Cardiac fibroblast (primary cell): ENCODE measurements at regions not wholly inside any gene's neighbourhood (a gene's known extent, or its start where the extent isn't known, plus 50 kb on each side); places are given as distances from the start of the nearest gene placed in this dataset.

Experiments used
- DNase-seq, 2 donors: peaks; one replicate each; pipeline versions ENCODE4 v3.0.0 to v3.0.0-alpha.2; 2010; ENCODE audit warnings: low read depth in 2 of 2
- H3K4me3 ChIP-seq, 2 donors: replicated peaks in 1 of 2; 1 replicate in 1 of 2; 2 replicates in 1 of 2; pipeline ENCODE4 v1.5.1; 2011; ENCODE audit warnings: low read depth in 2 of 2, low read length in 2 of 2, mild to moderate bottlenecking in 2 of 2, moderate library complexity in 1 of 2
- TF ChIP-seq, protein P1 (sequence below): IDR thresholded peaks from one replicate; pipeline ENCODE4 v1.5.1; 2011; ENCODE audit warnings: low read depth, mild to moderate bottlenecking, low read length, inconsistent platforms

DNA sequence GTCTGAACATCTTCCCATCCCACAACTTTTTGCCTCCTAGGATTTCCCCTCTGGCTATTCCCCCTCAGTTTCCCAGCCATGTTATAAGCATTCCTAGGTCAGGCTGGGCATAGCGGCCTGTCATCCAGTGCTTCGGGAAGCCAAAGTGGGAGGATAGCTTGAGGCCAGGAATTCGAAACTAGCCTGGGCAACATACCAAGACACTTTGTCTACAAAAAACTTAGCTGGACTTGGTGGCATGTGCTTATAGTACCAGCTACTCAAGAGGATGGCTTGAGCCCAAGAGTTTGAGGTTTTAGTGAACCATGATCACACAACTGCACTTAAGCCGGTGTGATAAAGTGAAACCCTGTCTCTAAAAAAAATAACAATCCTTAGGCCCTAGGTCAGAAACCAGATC, 447.4 kb downstream of the KIF16B start:
- no peak overlapping the region for H3K4me3 ChIP-seq
- TF ChIP-seq, protein P1, sequence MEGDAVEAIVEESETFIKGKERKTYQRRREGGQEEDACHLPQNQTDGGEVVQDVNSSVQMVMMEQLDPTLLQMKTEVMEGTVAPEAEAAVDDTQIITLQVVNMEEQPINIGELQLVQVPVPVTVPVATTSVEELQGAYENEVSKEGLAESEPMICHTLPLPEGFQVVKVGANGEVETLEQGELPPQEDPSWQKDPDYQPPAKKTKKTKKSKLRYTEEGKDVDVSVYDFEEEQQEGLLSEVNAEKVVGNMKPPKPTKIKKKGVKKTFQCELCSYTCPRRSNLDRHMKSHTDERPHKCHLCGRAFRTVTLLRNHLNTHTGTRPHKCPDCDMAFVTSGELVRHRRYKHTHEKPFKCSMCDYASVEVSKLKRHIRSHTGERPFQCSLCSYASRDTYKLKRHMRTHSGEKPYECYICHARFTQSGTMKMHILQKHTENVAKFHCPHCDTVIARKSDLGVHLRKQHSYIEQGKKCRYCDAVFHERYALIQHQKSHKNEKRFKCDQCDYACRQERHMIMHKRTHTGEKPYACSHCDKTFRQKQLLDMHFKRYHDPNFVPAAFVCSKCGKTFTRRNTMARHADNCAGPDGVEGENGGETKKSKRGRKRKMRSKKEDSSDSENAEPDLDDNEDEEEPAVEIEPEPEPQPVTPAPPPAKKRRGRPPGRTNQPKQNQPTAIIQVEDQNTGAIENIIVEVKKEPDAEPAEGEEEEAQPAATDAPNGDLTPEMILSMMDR, result no peak
- DNase-seq, result no peak

DNA sequence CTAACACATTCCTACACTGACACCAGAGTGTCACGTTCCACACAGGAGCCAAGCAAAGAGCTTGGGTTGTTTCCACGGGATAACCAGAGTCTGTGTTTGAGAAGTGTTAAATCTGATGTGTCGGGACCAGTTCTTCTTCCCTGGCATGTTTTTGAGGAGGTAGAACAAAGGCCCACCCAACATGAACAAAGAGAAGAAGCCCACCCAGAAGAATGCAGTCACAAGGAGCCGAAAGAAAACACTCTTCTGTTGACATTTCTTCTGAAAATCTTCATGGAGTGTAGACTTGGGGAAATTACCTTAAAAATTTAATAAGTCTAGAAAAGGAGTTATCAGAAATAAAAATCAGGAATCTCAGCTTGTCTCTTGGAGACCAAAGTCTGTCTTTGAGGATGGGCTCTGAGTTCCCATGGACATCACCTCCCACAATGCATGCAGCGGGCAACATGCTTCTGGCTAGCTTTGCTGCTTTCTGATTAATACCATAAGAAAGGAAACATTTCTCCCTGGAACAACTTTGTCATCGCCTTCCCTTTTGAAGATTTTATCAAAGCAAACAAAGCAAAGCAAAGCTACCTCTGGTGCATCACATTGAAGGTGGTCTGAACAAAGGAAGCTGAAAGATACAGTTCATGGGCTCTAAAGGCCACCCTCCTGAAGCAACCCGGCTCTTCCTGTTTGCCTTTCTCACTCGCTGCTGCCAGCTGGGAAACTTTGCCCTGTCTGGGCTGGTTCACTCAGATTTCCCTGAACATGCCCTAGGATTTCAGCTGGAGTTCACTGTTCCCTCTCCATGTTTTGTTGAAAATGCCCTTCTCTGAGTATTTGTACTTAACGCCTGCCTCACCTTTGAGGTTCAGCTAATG, 448.1 kb downstream of the KIF16B start:
- TF ChIP-seq, protein P1, result no peak
- DNase-seq, result no peak
- H3K4me3 ChIP-seq, result no peak overlapping the region

DNA sequence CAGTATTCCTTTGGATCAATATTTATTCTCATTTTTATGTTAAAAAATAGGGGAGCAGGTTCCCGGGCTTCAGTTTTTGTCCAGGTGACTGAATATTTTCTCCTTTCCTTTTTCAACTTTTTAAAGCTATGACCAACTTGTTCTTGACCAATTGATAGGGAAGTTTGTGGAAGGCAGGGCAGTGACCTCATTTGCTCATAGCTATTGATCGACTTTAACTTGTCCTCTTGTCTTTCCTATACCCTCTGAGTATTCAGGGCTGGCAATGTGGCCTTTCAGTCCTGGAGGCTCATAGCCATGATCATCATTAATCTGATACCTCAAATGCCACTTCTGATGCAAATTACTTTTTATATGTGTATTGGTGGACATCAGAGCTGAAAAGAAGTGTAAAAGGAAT, 448.8 kb downstream of the KIF16B start:
- H3K4me3 ChIP-seq, result no peak overlapping the region
- no peak for DNase-seq
- TF ChIP-seq, protein P1, result no peak

DNA sequence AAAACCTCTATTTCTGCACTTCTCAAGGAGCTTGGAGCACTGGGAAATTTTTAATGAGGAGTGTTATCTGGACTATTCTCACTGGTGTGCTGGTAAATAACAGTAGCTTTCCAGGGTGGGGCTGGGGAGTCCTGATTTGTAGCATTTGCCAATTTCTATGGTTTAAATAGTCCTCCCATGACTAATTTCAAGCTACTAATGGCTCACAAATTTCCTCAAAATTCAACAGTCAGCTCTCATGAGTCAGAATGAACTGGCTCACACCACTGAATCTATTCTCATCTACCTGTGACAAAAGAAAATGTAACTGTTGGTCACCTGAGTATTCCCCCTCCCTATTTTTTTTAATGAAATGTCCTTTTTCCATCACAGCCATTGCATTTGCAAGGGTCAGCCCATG, 449.6 kb downstream of the KIF16B start:
- no peak for DNase-seq
- no peak overlapping the region for H3K4me3 ChIP-seq
- TF ChIP-seq, protein P1, result no peak

DNA sequence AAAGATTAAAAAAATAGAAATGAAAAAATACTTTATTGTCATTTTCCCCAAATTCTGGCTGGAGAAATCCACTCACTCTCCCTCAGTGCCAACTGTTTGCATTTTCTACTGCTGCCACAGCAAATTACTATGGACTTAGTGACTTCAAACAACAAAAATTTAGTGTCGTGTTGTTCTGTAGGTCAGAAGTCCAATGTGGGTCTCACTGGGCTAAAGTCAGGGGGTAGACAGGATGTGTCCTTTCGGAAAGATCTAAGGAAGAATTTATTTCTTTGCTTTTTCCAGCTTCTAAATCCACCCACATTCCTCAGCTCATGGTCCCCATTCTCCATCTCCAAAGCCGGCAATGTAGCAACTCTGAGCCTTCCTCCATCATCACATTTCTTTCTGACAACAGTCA, 453.3 kb downstream of the KIF16B start:
- TF ChIP-seq, protein P1, result no peak
- no peak for DNase-seq
- H3K4me3 ChIP-seq, result no peak overlapping the region

DNA sequence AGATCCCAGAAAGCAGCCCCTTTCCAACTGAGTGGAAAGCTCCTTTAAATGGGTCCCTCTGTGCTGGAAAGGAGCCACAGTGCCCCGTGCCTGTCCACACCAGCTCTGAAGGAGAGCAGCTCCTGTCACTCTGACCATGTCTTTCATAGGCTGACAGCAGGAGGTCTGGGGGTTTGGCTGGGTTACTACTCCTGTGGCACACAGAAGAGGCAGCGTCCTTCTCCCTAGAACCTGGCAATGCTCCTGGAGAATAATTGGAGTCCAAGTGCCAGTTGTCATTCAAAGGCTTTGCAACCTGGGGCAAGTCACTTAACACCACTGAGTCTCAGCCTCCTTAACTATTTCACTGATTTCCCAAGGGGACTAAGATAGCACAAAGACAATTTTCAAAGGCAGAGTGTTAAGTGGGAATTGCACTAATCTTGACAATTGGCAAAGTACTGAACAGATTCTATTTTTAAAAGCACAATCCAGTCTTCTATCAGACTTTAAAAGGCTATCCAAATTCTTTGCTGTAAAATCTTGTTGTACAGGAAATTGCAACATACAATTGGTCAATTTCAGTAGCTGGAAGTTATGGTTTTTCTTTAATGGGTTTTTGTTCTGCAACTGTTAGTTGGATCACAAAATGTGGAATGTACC, 457.2 kb downstream of the KIF16B start:
- TF ChIP-seq, protein P1, result no peak
- no peak for DNase-seq
- no peak overlapping the region for H3K4me3 ChIP-seq
